H1 (cell line): ENCODE measurements at regions not wholly inside any gene's neighbourhood (a gene's known extent, or its start where the extent isn't known, plus 50 kb on each side); places are given as distances from the start of the nearest gene placed in this dataset.

Source experiments
- HDAC6 ChIP-seq: IDR thresholded peaks from one replicate; pipeline ENCODE4 v1.7.1; 2012; ENCODE audit warnings: low read depth, mild to moderate bottlenecking, inconsistent platforms, low read length, moderate library complexity
- NRF1 ChIP-seq: IDR thresholded peaks from 2 replicates; pipeline ENCODE4 v1.6.1; 2011; ENCODE audit warnings: mild to moderate bottlenecking, low read depth, low read length, improper control_type of control experiment
- RBBP5 ChIP-seq: IDR thresholded peaks from 2 replicates; pipeline ENCODE4 v1.7.1; 2012; ENCODE audit warnings: low read depth, mild to moderate bottlenecking, inconsistent platforms, low read length, moderate library complexity, borderline replicate concordance

GRCh38 chr13:34265046-34265679 lies 447.2 kb downstream of the RFC3 start (continued):
- TF ChIP-seq RBBP5 (no peak), HDAC6 (no peak), NRF1 (no peak)
